Upper lobe of left lung (tissue), 4 donors: ENCODE measurements at regions not wholly inside any gene's neighbourhood (a gene's known extent, or its start where the extent isn't known, plus 50 kb on each side); places are given as distances from the start of the nearest gene placed in this dataset.
"Not testable (repeated sequence)": the region's sequence is repeated elsewhere in the genome, so short reads cannot be mapped to it uniquely, and the experiment has no call there.

Experiments used
- CTCF ChIP-seq, 6 experiments: fragments of 450-650 bp in 4 of 6; fragments of 200-600 bp in 2 of 6; sonication (generic) in 2 of 6; IDR thresholded peaks; one replicate each; pipeline ENCODE4 v1.5.1; 2016 to 2019; ENCODE audit warnings: antibody characterized with exemption in 6 of 6
- POLR2A ChIP-seq, 4 donors: fragments of 450-650 bp; IDR thresholded peaks; one replicate each; pipeline ENCODE4 v1.5.1; 2016 to 2017; ENCODE audit warnings: antibody characterized with exemption in 4 of 4, mild to moderate bottlenecking in 2 of 4

- not testable (repeated sequence) for TF ChIP-seq POLR2A, CTCF (IDR thresholded peaks at IDR 0.05)
Observed at GRCh38 chr2:87342175-87342574, 320.5 kb upstream of the PLGLB1 start.
